NCI-H510A (cell line): ENCODE measurements at regions not wholly inside any gene's neighbourhood (a gene's known extent, or its start where the extent isn't known, plus 50 kb on each side); places are given as distances from the start of the nearest gene placed in this dataset.

Experiments used
- DNase-seq: peaks from one replicate; lab custom pipeline; 2025; lab: John Stamatoyannopoulos, UW

GRCh38 chr2:19100570-19100969, 257.9 kb downstream of the OSR1 start:
- DNase-seq = no peak

DNA sequence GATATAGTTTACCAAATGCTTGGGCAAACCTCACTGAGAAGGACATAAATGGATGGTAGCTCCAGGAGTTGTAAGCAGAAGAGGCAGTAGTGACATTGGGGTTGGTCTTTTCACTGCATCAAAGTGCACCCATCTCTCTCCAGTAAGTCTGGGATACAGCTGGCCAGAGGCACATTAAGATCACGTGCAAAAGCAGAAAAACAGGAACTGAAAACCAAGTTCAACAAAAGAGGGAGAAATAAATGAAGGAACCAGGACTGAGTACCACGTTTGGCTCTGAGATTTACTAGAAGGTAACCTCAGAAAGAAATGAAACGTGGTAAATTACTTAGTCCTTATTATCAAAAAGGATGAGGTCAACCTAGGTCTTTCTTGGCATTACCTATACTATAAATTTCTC, 259.2 kb downstream of the OSR1 start:
- DNase-seq = no peak

DNA sequence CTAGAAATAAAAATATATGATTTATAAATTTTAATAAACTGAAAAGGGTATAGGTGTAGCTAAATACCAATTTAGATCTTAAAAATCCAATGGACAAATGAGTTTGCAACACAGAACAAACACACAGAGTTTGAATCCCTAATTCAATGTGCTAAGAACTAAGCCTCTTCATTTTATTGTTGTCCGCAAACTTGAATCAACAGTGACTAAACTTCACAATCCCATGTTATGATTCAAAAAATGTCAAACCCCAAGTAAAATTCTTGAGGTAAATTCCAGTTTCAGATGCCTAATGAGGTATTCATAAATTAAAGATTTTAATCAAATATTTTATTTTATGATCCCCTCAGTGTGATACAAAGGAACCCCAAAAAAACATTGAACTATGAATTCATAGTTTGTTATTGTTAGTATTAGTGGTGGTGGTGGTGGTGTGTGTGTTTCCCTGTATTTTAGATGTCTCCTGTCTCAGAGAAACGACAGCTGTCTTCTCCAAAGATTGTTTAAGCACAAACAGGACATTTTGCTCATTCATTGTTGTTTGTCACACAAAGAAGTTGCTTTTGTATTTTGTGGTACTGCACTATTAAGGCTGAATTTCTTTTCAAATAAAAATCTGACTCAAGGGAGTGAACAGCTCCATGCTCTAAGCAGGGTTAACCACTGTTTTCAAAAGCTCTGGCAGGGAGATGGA, 259.8 kb downstream of the OSR1 start:
- DNase-seq = no peak

- DNase-seq = peak; percentile 7
Observed at GRCh38 chr2:19089476-19089875, 268.9 kb downstream of the OSR1 start.

- no peak for DNase-seq
Observed at GRCh38 chr2:19086231-19086651, 272.2 kb downstream of the OSR1 start.

DNA sequence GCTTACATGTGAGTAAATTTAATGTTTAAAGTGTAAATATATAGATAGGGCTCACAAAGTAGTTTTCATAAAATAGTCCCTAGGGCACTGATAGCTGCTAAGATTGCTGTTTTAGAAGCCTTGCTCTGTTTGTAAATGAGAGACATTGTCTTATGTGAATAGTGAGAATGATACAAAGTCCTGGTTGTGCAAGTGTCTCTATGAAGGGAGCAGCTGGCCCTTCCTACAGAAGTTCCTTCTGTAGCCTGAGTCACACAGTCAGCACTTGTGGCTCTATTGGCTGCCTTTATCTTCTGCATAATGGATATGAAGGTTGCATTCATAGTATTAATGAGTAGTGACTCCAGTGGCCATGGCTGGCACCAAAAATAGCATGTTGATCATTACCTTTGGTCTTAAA, 279.7 kb downstream of the OSR1 start:
- DNase-seq = no peak

GRCh38 chr2:19073522-19073921, 284.9 kb downstream of the OSR1 start:
- DNase-seq = peak; percentile 62

DNA sequence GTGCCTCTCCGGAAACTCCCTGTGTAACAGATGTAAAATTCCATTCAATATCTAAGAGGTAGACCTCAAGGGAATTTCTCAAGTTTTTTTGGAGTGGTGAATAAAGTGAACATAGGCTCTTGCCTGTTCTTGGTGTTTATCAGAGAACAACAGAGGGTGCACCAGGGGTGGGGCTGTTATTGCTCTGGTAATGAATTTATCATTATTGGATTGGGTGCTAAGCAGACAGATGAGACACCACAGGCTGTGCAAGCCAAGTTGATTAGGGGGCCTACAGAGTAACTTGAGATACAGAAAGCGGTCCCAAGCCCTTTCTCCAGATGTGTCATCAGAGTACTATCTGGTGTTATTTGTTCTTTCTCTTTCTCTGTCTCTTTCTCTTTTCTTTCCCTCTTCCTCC, 286.3 kb downstream of the OSR1 start:
- no peak for DNase-seq

DNA sequence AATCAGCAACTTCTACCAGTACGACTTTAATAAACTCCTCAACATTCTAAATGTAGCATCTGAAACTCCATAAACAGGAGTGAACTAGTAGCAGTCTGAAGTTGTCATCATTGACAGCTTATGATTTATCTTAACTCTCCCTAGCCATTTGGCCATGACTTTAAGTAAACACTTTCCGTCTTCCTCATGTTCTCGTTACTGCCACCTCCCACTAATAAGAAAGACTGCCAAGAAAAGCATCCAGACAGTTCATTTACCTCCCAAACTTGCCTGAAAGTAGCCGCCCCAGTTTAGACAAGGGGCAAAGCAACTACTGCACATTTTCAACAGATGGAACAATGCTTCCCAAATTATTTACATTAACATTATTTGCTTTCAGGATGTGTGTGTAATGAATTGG, 287.5 kb downstream of the OSR1 start:
- no peak for DNase-seq

DNA sequence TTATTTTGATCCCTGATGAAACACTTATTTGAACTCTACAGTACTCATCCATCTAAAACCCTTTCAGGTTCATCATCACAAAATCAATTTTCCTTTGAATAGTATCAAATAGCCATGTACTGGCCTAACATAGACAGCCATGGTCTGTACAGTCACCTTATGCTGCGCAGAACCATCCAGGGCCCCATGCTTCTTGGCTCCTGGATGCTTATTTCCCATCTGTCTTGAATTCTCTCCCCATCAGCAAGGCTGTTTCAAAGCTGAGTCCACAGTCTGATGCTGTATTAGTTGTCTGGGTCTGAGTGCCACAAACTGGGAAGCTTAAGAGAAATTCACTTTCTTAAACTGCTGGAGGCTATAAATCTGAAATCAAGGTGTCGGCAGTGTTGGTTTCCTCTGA, 290.2 kb downstream of the OSR1 start:
- no peak for DNase-seq

DNA sequence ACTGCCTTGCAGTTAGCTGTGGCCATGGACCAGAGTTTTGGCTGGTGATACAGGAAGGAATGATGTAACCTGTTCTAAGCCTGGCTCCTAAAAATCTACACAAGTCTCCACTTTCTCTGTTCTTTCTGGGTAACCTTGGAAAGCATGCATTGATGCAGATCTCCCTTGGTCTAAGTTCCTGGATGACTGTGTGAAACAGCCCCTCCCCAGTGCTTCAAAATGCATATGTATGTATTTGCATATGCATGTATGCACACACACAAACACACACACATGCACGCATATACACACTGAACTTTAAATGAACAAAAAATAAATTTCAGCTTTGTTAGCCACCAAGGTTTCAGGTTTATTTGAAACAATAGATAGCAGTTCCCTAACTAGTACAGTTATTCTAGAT, 296.1 kb downstream of the OSR1 start:
- DNase-seq = no peak

DNA sequence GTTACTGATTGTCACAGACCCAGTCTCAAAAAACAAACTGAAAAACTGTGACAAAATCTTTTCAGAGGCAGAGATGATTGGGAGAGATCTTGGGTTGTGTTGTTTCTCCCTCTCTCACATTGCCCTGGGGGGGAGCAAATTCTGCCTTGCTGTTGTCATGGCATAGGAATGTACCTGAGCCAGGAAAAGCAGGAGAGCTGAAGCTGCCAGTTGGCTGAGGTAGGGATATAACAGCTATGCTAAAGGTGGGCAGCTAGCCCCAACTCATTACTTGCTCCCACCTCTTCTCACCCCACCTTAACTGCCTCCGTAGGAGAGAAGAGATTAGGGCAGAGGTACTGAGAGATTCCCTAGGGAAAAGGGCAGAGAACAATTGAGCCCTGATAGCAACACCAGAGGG, 299.3 kb downstream of the OSR1 start:
- no peak for DNase-seq

DNA sequence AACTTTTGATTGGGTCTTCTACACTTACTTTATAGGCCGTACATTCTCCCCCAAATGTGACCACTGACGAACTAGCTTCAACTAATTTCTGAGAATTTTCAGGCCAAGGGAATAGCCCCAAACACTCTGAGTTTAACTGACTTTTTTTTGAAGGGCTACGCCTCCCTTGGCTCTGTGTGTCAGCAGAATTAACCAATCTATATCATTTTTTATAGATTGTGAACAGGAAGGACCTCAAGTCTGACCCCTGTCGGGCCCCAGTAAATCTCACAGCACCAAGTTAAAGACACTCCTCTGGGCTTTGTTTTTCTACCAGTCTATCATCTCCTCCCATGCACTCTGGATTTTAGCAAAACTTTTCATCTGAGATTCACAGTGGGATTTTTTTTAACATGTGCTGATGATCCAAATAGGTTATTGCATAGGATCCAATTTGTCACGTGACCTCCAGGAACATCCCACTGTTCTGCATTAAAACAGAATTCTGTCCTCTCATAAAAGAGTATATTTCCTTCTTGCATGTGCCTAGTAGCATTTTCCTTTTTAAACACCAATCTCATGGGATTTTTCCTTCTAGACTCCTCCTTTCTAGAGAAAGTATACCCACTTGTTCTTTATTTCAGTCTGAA, 307.1 kb downstream of the OSR1 start:
- no peak for DNase-seq

DNA sequence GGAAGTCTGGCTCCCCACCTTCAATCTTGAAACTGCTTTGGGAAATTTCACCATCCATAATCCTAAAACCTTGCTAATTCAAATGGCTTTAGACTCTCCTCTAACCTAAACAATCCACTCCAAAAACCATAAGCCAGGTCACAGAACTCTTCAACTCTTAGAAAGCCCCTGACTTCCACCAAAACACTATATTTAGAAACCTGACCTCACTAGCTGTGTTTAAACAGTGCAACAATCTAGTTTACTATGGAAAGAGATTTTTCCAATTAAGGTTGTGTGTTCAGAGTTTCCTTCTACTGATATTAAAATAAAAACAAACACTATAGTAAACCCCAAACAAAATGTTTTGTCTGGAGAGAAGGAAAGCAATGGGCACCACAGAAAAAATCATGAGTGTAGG, 308.1 kb downstream of the OSR1 start:
- no peak for DNase-seq

DNA sequence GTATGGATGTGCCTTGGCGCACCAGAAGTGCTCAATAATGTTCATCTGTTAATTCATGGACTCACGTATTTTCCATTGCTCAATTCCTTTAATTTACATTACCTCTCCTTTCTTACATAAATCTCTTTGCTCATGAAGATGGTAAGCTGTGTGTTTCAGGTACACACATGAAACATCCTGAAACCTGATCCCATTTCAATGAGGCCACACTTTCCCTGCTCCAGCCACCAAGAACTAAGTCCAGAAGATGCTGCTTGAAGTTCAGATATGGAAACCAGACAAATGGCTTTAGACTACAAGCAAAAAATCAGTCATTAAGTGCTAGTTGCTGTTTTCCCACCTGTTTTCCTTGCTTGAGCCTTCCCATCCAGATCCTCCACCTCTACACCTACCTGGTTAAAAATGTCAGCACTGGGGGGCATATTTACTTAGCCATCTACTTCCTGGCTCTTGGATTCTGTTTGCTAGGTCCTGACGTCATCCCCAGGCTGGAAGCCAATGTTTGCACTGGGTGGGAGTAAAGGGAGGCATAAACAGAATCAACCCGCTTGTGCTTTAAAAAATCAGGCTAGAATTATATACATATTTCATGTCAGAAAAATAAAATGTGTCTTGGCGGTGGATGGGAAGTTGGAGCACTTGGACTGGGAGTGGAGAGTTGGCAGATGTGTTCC, 309.7 kb downstream of the OSR1 start:
- peak; percentile 86 for DNase-seq

GRCh38 chr2:19046986-19047780, 311.2 kb downstream of the OSR1 start:
- no peak for DNase-seq

DNA sequence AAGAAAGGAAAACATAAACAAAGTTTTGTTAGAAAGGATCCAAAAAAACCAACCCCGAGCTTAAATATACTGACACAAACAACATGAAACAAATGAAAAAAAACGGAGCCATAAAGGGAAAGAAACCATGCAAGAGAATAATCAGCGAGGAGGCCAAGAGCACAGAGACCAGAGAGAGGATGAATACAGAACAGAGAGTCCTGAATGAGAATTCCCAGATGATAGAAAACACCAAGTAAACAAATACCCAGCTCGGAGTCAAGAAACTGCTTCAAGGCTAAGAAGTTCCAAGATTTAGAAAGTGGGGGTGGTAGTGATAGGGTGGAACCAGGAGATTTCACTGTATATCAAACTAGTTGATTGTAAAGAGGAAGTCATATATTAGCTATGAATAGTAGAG, 313.3 kb downstream of the OSR1 start:
- DNase-seq = no peak

DNA sequence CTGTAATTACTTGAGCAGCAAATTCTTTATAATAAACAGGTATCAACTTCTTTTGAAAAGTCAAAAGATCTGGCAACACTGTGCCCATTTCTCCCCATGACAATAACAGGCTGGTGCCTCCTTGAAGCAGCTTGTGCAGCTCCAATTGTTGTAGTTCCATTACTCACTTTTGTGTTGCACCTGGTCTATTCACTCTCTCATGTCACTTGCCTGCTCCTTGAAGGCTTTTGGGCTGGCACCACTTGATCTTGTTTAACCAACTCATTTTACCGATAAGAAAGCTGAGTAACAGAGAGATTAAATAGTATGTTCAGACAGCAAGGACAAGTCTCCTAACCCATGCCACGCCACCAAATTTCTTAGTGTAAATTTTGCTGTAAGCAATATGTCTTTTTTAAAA, 314.5 kb downstream of the OSR1 start:
- no peak for DNase-seq

DNA sequence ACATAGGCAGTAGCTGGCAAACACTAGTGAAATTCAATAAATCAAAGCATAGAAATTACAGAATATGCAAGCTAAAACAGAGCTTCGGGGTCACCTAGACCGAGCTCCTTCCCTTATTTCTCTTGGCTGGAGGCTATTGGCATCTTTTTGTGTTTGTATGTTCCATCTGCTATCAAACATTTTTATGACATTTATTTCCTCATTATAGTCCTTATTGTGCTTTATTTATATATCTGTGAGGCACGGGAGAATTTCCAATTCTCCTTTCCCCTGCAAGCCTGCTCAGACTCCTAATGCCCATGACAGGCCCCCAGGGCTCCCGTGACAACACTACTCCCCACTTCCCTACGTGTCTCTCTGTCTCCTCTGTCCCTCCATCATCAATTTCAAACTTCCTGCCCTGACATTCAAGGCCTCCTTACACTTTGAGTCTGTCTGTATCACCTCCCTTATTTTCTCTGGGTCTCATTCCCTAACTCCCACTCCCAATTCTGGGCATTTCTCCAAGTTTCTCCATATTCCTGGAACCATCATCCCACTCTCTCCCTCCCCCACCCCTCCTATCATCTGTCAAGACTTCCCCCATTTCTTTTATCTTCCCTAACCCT, 316.9 kb downstream of the OSR1 start:
- DNase-seq = no peak

- no peak for DNase-seq
Observed at GRCh38 chr2:19038071-19039015, 320.1 kb downstream of the OSR1 start.

DNA sequence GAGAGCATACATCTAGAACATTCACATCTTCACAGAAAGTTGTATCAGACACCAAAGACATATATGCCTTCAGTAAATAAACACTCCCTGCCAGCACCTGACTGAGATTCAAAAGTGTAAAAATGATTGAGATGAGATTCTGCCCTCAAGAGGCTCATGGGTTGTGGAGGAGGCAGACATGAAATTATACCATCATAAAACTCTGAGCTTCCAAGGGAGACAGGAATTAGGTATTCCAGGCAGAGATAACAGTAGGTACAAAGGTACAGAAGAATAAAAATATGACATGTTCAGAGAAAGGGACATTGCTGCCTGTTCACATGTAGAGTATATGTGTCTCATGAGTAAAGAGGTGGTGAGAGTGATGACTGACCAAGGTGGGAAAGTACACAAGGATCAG, 322.3 kb downstream of the OSR1 start:
- no peak for DNase-seq
